ENCODE measurements at regions not wholly inside any gene's neighbourhood (a gene's known extent, or its start where the extent isn't known, plus 50 kb on each side); places are given as distances from the start of the nearest gene placed in this dataset.

- ATAC-seq (replicated peaks in 1 of 4) = no peak
- no peak for DNase-seq
- Mint-ChIP-seq H3K4me3 (no peak overlapping the region), H3K36me3 (no peaks in the 10 kb centered on the region), H3K27me3 (peaks cover 11 to 29% of the 10 kb centered on the region in 2 donors), H3K9me3 (no peaks in the 10 kb centered on the region), H3K27ac (no peak overlapping the region), H3K4me1 (peaks cover 0 to 2% (median 2%) of the 10 kb centered on the region in 3 donors)
- no CpG with 5 or more reads among the region's 4 CpGs for WGBS (ENCODE audit: insufficient coverage)
- POLR2A ChIA-PET = no interaction called here
- no peaks in the 10 kb centered on the region for H3K36me3 ChIP-seq (ENCODE audit: control insufficient read depth in 2 of 2, extremely low read depth in 1 of 2, insufficient read depth in 1 of 2, low read length in 1 of 2)
- no peak overlapping the region for H3K27ac ChIP-seq (ENCODE audit: low read length)
- CTCF ChIA-PET = no interaction called here
- H3K4me3 ChIP-seq (ENCODE audit: control insufficient read depth in 1 of 2, extremely low read depth in 1 of 2, low read length in 1 of 2) = no peak overlapping the region
- H3K4me1 ChIP-seq (ENCODE audit: control insufficient read depth in 1 of 2, extremely low read depth in 1 of 2, insufficient read depth in 2 of 2, low read length in 2 of 2) = no peaks in the 10 kb centered on the region
- H3K27me3 ChIP-seq (replicated peaks in 1 of 2; ENCODE audit: control insufficient read depth in 2 of 2, extremely low read depth in 1 of 2, insufficient read depth in 2 of 2, low read length in 1 of 2) = peaks cover 0 to 15% of the 10 kb centered on the region in 2 experiments
- H3K9me3 ChIP-seq = no peaks in the 10 kb centered on the region
Observed at GRCh38 chr15:93290618-93290946, 201.6 kb upstream of the RGMA start.

DNA sequence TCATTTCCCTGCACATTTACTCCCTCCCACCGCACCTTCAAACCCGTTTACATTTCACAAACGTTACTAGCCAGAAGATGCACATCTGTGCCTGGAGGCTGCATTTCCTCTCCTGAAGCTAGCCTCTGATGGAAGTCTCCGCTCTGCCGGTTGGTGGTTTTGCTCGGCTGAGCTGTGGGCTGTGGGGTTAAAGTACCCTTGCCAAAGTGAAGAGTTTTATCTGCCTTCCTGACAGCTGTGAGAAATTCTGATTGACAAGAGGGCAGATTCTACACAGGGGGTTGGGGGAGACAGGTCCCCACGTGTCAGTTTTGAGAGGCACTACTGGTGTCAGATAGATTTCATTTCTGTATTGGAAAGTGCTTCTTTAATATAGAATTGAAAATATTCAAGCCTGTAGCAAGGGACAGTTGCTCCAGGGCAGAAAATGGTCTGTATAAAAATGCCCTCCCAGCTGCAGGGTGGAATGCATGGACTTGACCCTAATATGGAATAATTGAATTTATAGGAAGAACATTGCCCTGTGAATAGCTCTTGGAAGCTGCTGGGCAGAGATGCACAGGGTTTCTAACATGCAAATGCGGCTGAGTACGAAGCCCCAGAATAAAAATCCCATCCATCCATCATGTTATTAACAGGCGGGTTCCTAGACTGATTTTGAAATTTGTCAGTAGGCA lies 201.1 kb upstream of the RGMA start:
- no peaks in the 10 kb centered on the region for H3K36me3 ChIP-seq (ENCODE audit: control insufficient read depth in 2 of 2, extremely low read depth in 1 of 2, insufficient read depth in 1 of 2, low read length in 1 of 2)
- POLR2A ChIA-PET = no interaction called here
- Mint-ChIP-seq H3K36me3 (no peaks in the 10 kb centered on the region), H3K4me1 (peaks cover 0 to 2% (median 2%) of the 10 kb centered on the region in 3 donors), H3K27ac (no peak overlapping the region), H3K9me3 (no peaks in the 10 kb centered on the region), H3K4me3 (no peak overlapping the region), H3K27me3 (peaks cover 11 to 29% of the 10 kb centered on the region in 2 donors)
- CTCF ChIA-PET = no interaction called here
- DNase-seq (no peak), ATAC-seq (replicated peaks in 1 of 4) (no peak)
- H3K4me3 ChIP-seq (ENCODE audit: control insufficient read depth in 1 of 2, extremely low read depth in 1 of 2, low read length in 1 of 2) = no peak overlapping the region
- WGBS (ENCODE audit: insufficient coverage) = 23% methylated on average over 7 of the region's 10 CpGs
- H3K9me3 ChIP-seq = no peaks in the 10 kb centered on the region
- no peak overlapping the region for H3K27ac ChIP-seq (ENCODE audit: low read length)
- H3K4me1 ChIP-seq (ENCODE audit: control insufficient read depth in 1 of 2, extremely low read depth in 1 of 2, insufficient read depth in 2 of 2, low read length in 2 of 2) = no peaks in the 10 kb centered on the region
- H3K27me3 ChIP-seq (replicated peaks in 1 of 2; ENCODE audit: control insufficient read depth in 2 of 2, extremely low read depth in 1 of 2, insufficient read depth in 2 of 2, low read length in 1 of 2) = peaks cover 0 to 15% of the 10 kb centered on the region in 2 experiments

DNA sequence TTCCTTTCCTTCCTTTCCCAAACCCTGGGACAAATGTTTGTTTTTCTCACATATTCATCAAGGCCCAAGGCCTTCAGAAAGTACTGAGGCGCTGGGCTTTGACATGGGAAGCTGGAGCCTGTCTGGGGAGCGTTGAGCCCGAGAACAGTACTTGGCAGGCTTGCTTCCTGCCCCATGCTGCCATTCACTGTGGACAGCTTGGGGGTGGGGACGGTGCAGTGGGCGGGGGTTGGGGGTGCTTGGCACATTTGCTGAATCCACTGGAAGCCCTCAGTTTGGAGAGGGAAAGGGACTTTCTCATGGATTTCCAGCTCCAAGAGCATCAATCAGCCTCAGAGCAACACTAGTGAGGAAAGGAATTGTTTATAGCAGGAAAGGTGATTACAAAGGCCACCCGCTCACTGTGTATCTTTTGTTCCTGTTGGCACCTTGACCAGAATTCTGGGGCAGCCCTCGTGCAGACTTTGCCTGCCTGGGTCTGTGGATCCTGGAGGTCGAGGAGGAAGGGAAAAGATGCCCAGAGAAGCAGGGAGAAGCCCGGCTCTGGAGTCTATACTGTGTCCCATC lies 199.8 kb upstream of the RGMA start:
- ChIA-PET CTCF (no interaction called here), POLR2A (no interaction called here)
- no peaks in the 10 kb centered on the region for H3K9me3 ChIP-seq
- DNase-seq (no peak), ATAC-seq (replicated peaks in 1 of 4) (no peak)
- H3K4me3 ChIP-seq (ENCODE audit: control insufficient read depth in 1 of 2, extremely low read depth in 1 of 2, low read length in 1 of 2) = no peak overlapping the region
- H3K36me3 ChIP-seq (ENCODE audit: control insufficient read depth in 2 of 2, extremely low read depth in 1 of 2, insufficient read depth in 1 of 2, low read length in 1 of 2) = no peaks in the 10 kb centered on the region
- peaks cover 0 to 15% of the 10 kb centered on the region in 2 experiments for H3K27me3 ChIP-seq (replicated peaks in 1 of 2; ENCODE audit: control insufficient read depth in 2 of 2, extremely low read depth in 1 of 2, insufficient read depth in 2 of 2, low read length in 1 of 2)
- H3K4me1 Mint-ChIP-seq = peaks cover 0 to 2% (median 2%) of the 10 kb centered on the region in 3 donors
- no peaks in the 10 kb centered on the region for H3K4me1 ChIP-seq (ENCODE audit: control insufficient read depth in 1 of 2, extremely low read depth in 1 of 2, insufficient read depth in 2 of 2, low read length in 2 of 2)
- H3K27ac ChIP-seq (ENCODE audit: low read length) = no peak overlapping the region
- no peak overlapping the region for H3K27ac Mint-ChIP-seq
- no peaks in the 10 kb centered on the region for H3K9me3 Mint-ChIP-seq
- no peaks in the 10 kb centered on the region for H3K36me3 Mint-ChIP-seq
- 60% methylated on average over 1 of the region's 9 CpGs for WGBS (ENCODE audit: insufficient coverage)
- H3K4me3 Mint-ChIP-seq = no peak overlapping the region
- peaks cover 17 to 34% of the 10 kb centered on the region in 2 donors for H3K27me3 Mint-ChIP-seq

GRCh38 chr15:93286446-93286845 lies 197.4 kb upstream of the RGMA start:
- Histone ChIP-seq H3K36me3 (ENCODE audit: control insufficient read depth in 2 of 2, extremely low read depth in 1 of 2, insufficient read depth in 1 of 2, low read length in 1 of 2) (no peaks in the 10 kb centered on the region), H3K27ac (ENCODE audit: low read length) (no peak overlapping the region), H3K27me3 (replicated peaks in 1 of 2; ENCODE audit: control insufficient read depth in 2 of 2, extremely low read depth in 1 of 2, insufficient read depth in 2 of 2, low read length in 1 of 2) (peaks cover 0 to 12% of the 10 kb centered on the region in 2 experiments), H3K9me3 (no peaks in the 10 kb centered on the region), H3K4me3 (ENCODE audit: control insufficient read depth in 1 of 2, extremely low read depth in 1 of 2, low read length in 1 of 2) (no peak overlapping the region), H3K4me1 (ENCODE audit: control insufficient read depth in 1 of 2, extremely low read depth in 1 of 2, insufficient read depth in 2 of 2, low read length in 2 of 2) (no peaks in the 10 kb centered on the region)
- ATAC-seq (replicated peaks in 1 of 4) = no peak
- 100% methylated on average over 1 of the region's 1 CpG for WGBS (ENCODE audit: insufficient coverage)
- no peak for DNase-seq
- H3K4me3 Mint-ChIP-seq = no peak overlapping the region
- ChIA-PET POLR2A (no interaction called here), CTCF (no interaction called here)
- peaks cover 23 to 37% of the 10 kb centered on the region in 2 donors for H3K27me3 Mint-ChIP-seq
- no peaks in the 10 kb centered on the region for H3K9me3 Mint-ChIP-seq
- no peaks in the 10 kb centered on the region for H3K36me3 Mint-ChIP-seq
- H3K4me1 Mint-ChIP-seq = peaks cover 0 to 2% (median 2%) of the 10 kb centered on the region in 3 donors
- no peak overlapping the region for H3K27ac Mint-ChIP-seq

DNA sequence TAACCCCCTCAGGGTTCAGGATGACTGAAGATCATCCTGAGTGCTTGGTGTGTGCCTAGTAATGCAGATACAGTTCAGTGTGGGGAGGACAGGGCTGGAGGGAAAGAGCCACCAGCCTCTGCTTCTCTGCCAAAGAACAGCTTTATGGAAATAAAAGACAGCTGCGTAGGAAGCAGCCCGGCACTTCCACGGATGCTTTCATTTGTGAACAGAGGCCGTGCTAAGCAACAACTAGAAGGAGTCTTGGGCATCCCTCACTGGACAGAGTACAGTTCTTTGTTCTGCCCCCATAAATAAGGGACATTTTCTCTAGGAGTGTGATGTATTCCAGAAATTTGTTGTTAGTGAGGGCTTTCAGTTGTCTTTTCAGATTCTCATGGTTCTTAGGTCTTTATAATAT lies 194.8 kb upstream of the RGMA start:
- Mint-ChIP-seq H3K27me3 (peaks cover 15 to 29% of the 10 kb centered on the region in 2 donors), H3K9me3 (no peaks in the 10 kb centered on the region), H3K4me1 (no peaks in the 10 kb centered on the region), H3K4me3 (no peak overlapping the region), H3K36me3 (no peaks in the 10 kb centered on the region), H3K27ac (no peak overlapping the region)
- CTCF ChIA-PET = no interaction called here
- H3K27ac ChIP-seq (ENCODE audit: low read length) = no peak overlapping the region
- ATAC-seq (replicated peaks in 1 of 4) (no peak), DNase-seq (no peak)
- H3K9me3 ChIP-seq = no peaks in the 10 kb centered on the region
- no peak overlapping the region for H3K4me3 ChIP-seq (ENCODE audit: control insufficient read depth in 1 of 2, extremely low read depth in 1 of 2, low read length in 1 of 2)
- no peaks in the 10 kb centered on the region for H3K36me3 ChIP-seq (ENCODE audit: control insufficient read depth in 2 of 2, extremely low read depth in 1 of 2, insufficient read depth in 1 of 2, low read length in 1 of 2)
- WGBS (ENCODE audit: insufficient coverage) = 61% methylated on average over 4 of the region's 4 CpGs
- peaks cover 0 to 6% of the 10 kb centered on the region in 2 experiments for H3K27me3 ChIP-seq (replicated peaks in 1 of 2; ENCODE audit: control insufficient read depth in 2 of 2, extremely low read depth in 1 of 2, insufficient read depth in 2 of 2, low read length in 1 of 2)
- POLR2A ChIA-PET = no interaction called here
- no peaks in the 10 kb centered on the region for H3K4me1 ChIP-seq (ENCODE audit: control insufficient read depth in 1 of 2, extremely low read depth in 1 of 2, insufficient read depth in 2 of 2, low read length in 2 of 2)

- WGBS (ENCODE audit: insufficient coverage) = 83% methylated on average over 1 of the region's 3 CpGs
- no peak overlapping the region for H3K27ac Mint-ChIP-seq
- Histone ChIP-seq H3K27ac (ENCODE audit: low read length) (no peak overlapping the region), H3K4me1 (ENCODE audit: control insufficient read depth in 1 of 2, extremely low read depth in 1 of 2, insufficient read depth in 2 of 2, low read length in 2 of 2) (no peaks in the 10 kb centered on the region), H3K27me3 (replicated peaks in 1 of 2; ENCODE audit: control insufficient read depth in 2 of 2, extremely low read depth in 1 of 2, insufficient read depth in 2 of 2, low read length in 1 of 2) (peaks cover 0 to 6% of the 10 kb centered on the region in 2 experiments), H3K4me3 (ENCODE audit: control insufficient read depth in 1 of 2, extremely low read depth in 1 of 2, low read length in 1 of 2) (no peak overlapping the region), H3K36me3 (ENCODE audit: control insufficient read depth in 2 of 2, extremely low read depth in 1 of 2, insufficient read depth in 1 of 2, low read length in 1 of 2) (no peaks in the 10 kb centered on the region), H3K9me3 (no peaks in the 10 kb centered on the region)
- peaks cover 11 to 24% of the 10 kb centered on the region in 2 donors for H3K27me3 Mint-ChIP-seq
- H3K36me3 Mint-ChIP-seq = no peaks in the 10 kb centered on the region
- no peak overlapping the region for H3K4me3 Mint-ChIP-seq
- POLR2A ChIA-PET = no interaction called here
- H3K9me3 Mint-ChIP-seq = no peaks in the 10 kb centered on the region
- no peak for DNase-seq
- ATAC-seq (replicated peaks in 1 of 4) = no peak
- CTCF ChIA-PET = no interaction called here
- no peaks in the 10 kb centered on the region for H3K4me1 Mint-ChIP-seq
Observed at GRCh38 chr15:93282808-93283207, 193.8 kb upstream of the RGMA start.

DNA sequence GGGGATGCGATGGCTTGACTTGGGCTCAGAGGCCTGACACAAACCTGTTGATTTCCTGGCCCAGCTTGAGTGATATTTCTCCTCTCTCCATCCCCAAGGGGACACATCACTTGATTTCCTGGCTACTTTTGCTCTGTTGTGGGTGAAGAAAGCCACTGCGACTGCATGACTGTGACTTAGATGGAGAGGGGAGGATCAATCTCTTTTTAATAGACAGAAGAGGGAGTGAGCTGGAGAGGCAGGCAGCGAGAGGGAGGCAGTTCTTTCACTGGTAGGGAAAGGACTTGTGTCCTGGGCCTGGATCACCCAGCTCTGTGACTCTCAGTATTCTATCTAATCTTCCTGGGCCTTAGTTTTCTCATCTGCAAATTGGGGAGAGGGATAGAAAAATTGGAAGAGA lies 189.8 kb upstream of the RGMA start:
- CTCF ChIA-PET = no interaction called here
- H3K27ac ChIP-seq (ENCODE audit: low read length) = no peak overlapping the region
- H3K36me3 Mint-ChIP-seq = no peaks in the 10 kb centered on the region

More for the DNA sequence above, 189.8 kb upstream of the RGMA start:
- Histone ChIP-seq H3K4me3 (ENCODE audit: control insufficient read depth in 1 of 2, extremely low read depth in 1 of 2, low read length in 1 of 2) (no peak overlapping the region), H3K4me1 (ENCODE audit: control insufficient read depth in 1 of 2, extremely low read depth in 1 of 2, insufficient read depth in 2 of 2, low read length in 2 of 2) (no peaks in the 10 kb centered on the region), H3K9me3 (no peaks in the 10 kb centered on the region), H3K36me3 (ENCODE audit: control insufficient read depth in 2 of 2, extremely low read depth in 1 of 2, insufficient read depth in 1 of 2, low read length in 1 of 2) (no peaks in the 10 kb centered on the region), H3K27me3 (replicated peaks in 1 of 2; ENCODE audit: control insufficient read depth in 2 of 2, extremely low read depth in 1 of 2, insufficient read depth in 2 of 2, low read length in 1 of 2) (peaks cover 0 to 2% of the 10 kb centered on the region in 2 experiments)
- POLR2A ChIA-PET = no interaction called here
- ATAC-seq (replicated peaks in 1 of 4) (no peak), DNase-seq (no peak)
- H3K27me3 Mint-ChIP-seq = peaks cover 6 to 18% of the 10 kb centered on the region in 2 donors
- no peak overlapping the region for H3K27ac Mint-ChIP-seq
- no peaks in the 10 kb centered on the region for H3K4me1 Mint-ChIP-seq
- no CpG with 5 or more reads among the region's 3 CpGs for WGBS (ENCODE audit: insufficient coverage)
- no peaks in the 10 kb centered on the region for H3K9me3 Mint-ChIP-seq
- no peak overlapping the region for H3K4me3 Mint-ChIP-seq

All from T-cell (primary cell).